GM21528 (cell line): ENCODE measurements at regions not wholly inside any gene's neighbourhood (a gene's known extent, or its start where the extent isn't known, plus 50 kb on each side); places are given as distances from the start of the nearest gene placed in this dataset.

Experiments used
- ATAC-seq: cut with Tn5 transposase; IDR thresholded peaks from one replicate; pipeline ENCODE4 v1.9.1; 2021; ENCODE audit warnings: mild to moderate bottlenecking, moderate library complexity; ENCODE audit not compliant: unreplicated experiment, low FRiP score

GRCh38 chr12:92339198-92339821 is 193.7 kb upstream of the BTG1 start:
- ATAC-seq, result no peak

DNA sequence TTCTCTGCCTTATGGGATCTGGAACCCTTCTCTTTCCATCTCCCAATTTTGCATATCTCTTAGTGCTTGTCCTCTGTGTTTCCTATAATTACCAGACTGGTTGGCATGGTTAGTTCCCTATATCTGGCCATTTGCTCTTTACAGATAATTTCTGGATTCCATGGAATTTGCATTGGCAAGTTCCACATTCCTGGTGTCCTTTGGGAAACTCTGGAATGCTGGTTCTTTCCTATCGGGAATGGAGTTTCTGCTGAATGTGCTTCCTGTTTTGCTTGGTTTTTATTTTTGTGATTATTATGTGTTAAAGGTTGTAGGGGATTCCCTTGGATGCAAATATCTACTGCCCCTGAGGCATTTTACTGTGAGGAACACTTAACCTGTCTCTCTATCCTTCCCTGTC is 193.0 kb upstream of the BTG1 start:
- no peak for ATAC-seq

GRCh38 chr12:92338102-92338501 is 192.5 kb upstream of the BTG1 start:
- ATAC-seq, result no peak

GRCh38 chr12:92337128-92337527 is 191.5 kb upstream of the BTG1 start:
- ATAC-seq, result no peak

DNA sequence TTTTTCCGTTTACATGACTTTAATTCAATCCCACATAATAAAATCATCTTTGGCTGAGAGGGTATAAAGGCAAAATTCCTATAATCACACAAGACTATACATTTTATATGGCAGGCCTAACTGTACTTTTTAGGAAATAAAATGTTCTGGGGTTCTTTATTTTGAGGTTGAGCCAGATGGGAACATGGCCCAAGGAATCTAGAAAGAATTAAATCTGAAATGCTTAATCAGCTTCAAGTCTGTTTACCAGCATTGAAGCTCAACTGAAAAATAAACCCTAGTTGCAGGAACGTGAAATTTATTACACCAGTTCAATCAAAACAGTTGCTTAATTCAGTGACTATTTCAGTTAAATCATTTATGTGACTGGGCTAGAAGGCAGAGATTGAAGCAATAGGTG is 191.0 kb upstream of the BTG1 start:
- ATAC-seq, result no peak

- no peak for ATAC-seq
Measured at GRCh38 chr12:92335831-92336230, 190.2 kb upstream of the BTG1 start.

DNA sequence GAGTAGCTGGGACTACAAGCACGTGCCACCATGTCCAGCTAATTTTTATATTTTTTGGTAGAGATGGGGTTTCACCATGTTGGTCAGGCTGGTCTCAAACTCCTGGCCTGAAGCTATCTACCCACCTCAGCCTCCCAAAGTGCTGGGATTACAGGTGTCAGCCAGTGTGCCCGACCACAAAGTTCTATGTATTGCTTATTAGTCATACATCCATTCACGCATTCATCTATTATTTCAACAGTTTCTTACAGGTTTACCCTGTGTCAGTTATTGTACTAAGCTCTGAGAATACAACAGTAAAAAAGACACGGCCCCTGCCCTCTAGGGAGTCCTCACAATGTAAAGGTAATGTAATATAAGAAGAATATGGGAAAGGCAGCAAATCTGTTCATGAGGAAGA is 188.9 kb upstream of the BTG1 start:
- no peak for ATAC-seq

- no peak for ATAC-seq
Measured at GRCh38 chr12:92332552-92332951, 186.9 kb upstream of the BTG1 start.

DNA sequence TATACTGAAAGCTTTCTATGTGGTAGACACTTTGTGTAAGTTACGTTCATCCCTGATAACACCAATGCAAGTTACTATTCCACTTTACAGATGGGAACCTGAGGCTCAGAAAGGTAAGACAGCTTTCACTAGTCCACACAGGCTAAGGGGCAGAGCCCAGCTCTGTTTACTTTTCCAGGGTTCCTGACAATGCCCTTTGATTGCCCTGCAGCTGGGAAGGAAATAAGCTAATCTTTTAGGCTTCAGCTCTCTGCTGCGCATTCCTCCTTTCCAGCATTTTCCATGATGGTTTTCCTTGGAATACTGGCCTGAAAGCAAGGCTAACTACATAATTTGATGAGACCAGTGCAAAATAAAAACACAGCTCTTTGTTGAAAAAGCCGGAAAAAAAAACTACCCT is 185.7 kb upstream of the BTG1 start:
- ATAC-seq, result no peak

DNA sequence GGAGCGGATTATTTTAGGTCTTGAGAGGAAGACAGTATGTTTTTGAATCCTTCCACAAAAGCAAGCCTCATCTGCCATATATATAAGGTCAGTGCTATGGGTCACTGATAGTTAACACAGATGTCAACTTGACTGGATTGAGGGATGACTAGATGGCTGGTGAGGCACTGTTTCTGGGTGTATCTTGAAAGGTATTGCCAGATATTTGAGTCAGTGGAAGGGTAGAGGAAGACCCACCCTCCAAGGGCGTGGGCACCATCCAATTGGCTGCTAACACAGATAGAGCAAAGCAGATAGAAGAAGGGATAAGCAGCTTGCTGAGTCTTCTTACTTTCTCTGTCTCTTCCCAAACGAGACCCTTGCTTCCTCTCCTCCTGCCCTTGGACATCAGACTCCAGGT is 185.0 kb upstream of the BTG1 start:
- ATAC-seq, result no peak

GRCh38 chr12:92326877-92327276 is 181.2 kb upstream of the BTG1 start:
- ATAC-seq, result no peak

DNA sequence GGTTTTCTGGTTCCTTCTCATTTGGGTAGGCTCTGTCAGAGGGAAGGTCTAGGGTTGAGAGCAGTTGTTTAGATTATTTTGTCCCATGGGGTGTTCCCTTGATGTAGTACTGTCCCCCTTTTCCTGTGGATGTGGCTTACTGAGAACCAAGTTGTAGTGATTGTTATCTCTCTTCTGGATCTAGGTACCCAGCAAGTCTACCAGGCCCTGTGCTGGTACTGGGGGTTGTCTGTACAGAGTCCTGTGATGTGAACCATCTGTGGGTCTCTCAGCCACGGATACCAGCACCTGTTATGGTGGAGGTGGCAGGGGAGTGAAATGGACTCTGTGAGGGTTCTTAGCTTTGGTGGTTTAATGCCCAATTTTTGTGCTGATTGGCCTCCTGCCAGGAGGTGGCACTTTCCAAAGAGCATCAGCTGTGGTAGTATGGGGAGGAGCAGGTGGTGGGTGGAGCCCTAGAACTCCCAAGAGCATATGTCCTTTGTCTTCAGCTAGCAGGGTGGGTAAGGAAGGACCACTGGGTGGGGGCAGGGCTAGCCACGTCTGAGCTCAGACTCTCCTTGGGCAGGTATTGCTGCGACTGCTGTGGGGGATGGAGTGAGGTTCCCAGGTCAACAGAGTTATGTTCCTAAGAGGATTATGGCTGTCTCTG is 179.3 kb upstream of the BTG1 start:
- no peak for ATAC-seq

DNA sequence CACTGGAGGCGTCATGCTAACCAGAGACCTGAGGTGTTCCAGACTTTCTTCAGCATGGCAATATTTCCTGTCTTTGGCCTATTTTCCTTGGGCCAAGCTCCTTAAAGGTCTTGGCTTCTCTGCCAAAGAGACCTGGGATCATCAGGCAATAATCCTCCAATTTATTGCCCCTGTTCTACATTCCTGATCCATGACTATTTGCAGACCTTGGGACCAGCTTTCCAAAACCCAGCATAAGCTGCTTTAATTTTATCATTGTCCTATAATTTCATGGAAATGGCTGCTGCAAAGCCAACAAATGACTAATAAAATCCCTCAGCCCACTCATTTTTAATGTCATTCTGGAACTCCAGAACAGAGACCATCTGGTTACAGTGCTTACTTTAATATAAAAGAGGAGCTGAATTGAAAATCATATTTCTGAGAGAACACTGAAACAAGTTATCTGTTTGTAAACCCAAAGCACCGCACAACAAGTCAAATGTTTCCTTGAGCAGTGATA is 166.9 kb upstream of the BTG1 start:
- no peak for ATAC-seq

- no peak for ATAC-seq
Measured at GRCh38 chr12:92304371-92305055, 158.9 kb upstream of the BTG1 start.

DNA sequence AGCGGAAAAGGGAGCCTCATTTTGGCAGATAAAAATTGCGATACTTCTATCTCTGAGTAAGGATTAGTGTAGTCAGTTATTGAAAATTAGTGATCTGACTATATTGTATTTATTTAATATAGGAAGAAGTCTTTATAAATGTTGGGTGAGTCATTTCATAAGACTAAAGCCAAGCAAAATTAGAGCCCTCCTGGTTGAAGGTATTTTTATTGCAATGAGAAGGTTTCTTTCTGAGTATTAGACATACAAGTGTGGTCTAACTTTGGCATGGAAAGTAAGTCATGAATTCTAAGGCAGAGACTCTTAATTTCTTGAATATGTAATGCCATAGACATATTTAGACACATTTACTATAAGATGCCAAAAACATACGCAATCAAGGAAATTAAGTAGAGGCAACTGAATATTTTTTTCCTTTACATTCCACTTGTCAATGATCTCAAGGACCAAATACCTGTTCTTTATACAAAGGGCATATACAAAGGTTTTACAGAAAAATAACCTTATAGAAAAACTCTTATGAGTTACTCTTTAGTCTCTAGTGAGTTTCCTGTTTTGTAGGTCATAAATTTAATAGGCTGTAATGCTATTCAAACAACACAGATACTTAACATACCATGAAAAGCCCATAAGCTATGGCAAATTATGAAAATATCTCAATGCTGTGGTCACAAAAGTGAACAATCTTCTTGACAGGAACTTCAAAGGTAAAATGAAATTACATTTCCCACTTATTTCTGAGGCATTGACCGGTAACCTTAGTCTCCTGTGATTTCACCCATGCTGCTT is 156.6 kb upstream of the BTG1 start:
- ATAC-seq, result no peak

DNA sequence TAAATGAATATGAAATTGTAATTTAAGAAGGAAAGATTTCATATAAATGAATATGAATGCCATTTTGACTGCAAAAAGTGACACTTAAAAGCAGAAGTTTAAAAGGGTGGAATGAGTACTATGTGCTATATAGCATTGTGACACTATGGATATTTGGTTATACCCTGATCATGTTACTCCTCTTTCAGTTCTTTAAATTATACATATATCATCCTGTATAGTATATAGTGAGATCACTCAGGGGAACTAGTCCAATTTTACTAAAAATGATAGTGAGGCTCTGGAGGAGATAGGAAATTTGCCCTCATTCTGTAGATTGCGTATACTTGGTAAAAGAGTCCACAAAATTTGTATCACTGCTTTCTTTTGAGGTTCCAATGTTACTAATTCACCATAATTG is 155.7 kb upstream of the BTG1 start:
- ATAC-seq, result no peak

DNA sequence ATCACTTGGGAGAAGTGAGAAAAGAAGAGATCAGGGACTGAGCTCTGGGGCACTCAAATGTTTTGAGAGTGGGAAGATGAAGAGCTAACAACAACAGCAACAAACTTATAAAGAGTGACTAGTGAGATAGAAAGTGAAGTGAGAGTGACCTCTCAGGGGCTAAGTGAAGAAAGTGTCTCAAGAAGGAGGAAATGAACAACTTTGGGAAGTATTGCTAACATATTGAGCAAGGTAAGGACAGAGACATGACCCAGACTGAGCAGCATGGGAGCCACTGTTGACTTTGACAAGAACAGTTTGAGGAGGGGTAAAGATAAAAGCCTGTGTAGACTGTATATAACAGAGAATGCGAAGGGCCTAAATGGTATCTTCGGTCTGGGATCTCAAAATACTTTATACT is 155.1 kb upstream of the BTG1 start:
- no peak for ATAC-seq

DNA sequence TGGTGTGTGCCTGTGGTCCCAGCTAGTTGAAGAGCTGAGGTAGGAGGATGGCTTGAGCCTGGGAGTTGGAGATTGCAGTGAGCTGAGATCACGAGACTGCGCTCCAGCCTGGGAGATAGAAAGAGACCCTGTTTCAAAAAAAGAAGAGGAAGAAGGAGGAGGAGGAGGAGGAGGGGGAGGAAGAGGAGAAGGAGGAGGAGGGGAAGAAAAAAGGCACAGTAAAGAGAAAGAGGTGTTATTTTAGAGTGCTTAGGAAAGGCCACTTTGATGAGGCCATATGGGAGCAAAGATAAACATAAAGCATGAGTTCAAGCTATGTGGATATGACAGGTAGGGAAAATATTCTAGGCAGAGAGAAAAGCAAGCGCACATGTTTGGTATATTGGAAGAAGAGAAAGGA is 154.1 kb upstream of the BTG1 start:
- no peak for ATAC-seq

- no peak for ATAC-seq
Measured at GRCh38 chr12:92299344-92299743, 153.7 kb upstream of the BTG1 start.

DNA sequence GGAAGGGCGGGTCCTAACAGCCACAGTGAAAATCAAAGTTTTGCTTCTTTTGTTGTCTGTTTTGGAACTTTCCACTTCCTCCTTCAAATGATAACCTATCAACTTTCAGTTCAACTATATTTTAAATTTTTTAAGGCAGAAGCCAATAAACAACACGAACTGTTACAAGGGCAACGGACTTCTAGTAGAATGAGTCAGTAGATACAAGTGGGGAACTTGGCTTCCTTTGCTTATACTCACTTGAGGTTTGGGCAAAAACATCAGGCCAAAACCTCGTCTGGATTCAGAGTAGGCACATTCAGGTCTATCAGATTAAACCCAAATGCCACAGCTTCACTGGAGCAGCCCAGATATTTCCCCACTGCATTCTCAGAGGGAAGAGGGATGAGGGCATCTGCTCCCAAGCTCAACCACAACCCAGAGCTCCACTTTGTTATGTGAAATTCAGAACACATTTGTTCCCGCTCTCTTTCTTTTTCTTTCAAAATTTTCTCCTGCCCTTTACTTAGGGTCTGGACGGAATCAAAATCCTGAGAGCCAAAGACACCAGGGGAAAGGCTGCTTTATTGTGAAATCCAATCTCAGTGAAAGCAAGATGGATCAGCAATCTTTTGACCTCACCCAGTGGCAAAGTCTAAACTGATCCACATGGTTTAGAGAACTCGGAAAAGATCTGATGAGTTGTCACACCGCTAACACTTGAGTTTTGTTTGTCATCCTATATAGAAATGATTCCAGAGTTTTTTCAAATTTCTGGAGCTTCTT is 152.5 kb upstream of the BTG1 start:
- no peak for ATAC-seq
